ENCODE measurements at regions not wholly inside any gene's neighbourhood (a gene's known extent, or its start where the extent isn't known, plus 50 kb on each side); places are given as distances from the start of the nearest gene placed in this dataset.
A peak's percentile ranks its signal among the peaks of the same experiment; 100 is the strongest.

- no peak overlapping the region for H2BK12ac ChIP-seq (ENCODE audit: low read depth, low read length)
- no peak overlapping the region for H3K4me2 ChIP-seq (ENCODE audit: insufficient read depth in 1 of 2, low read depth in 2 of 2, low read length in 2 of 2)
- no peak overlapping the region for H2BK120ac ChIP-seq (replicated peaks; ENCODE audit: low read depth, low read length)
- H2BK5ac ChIP-seq (ENCODE audit: low read depth, low read length): no peak overlapping the region
- H3K14ac ChIP-seq (ENCODE audit: insufficient read length): no peak overlapping the region
- H3K4me1 ChIP-seq (replicated peaks in 1 of 4; ENCODE audit: control insufficient read depth in 3 of 4, insufficient read depth in 4 of 4, low read length in 3 of 4): no peaks in the 10 kb centered on the region
- H3K56ac ChIP-seq (replicated peaks; ENCODE audit: insufficient read length, low read depth, low read length): no peak overlapping the region
- H3K79me1 ChIP-seq (ENCODE audit: low read depth, low read length): peaks cover 2% of the 10 kb centered on the region; the same call in 1 of the 2 replicates
- no peaks in the 10 kb centered on the region for H3K9me3 ChIP-seq (ENCODE audit: insufficient read depth in 2 of 2, low read depth in 1 of 2, low read length in 1 of 2)
- H2BK15ac ChIP-seq (ENCODE audit: low read length): no peak overlapping the region
- no peak overlapping the region for H4K91ac ChIP-seq (replicated peaks; ENCODE audit: insufficient read length, low read length)
- H3K4ac ChIP-seq (replicated peaks; ENCODE audit: insufficient read length, low read depth, low read length): no peak overlapping the region
- no peaks in the 10 kb centered on the region for H3K27me3 ChIP-seq (replicated peaks in 1 of 4; ENCODE audit: control insufficient read depth in 3 of 4, extremely low read depth in 1 of 4, insufficient read depth in 3 of 4, low read length in 3 of 4)
- FAIRE-seq: peak; percentile 92
- peak in 1 of 2 experiments; percentile 86 for DNase-seq (ENCODE audit: low read depth in 1 of 2, low spot score in 2 of 2)
- no peak overlapping the region for H4K5ac ChIP-seq (ENCODE audit: insufficient read length, low read depth, low read length)
- H3K23ac ChIP-seq (ENCODE audit: insufficient read length): no peak overlapping the region
- H3K18ac ChIP-seq (ENCODE audit: extremely low read depth, low read length): no peak overlapping the region
- H3K23me2 ChIP-seq (ENCODE audit: low read depth, low read length): no peaks in the 10 kb centered on the region; the same call in 1 of the 2 replicates
- H4K20me1 ChIP-seq (replicated peaks in 1 of 2; ENCODE audit: control insufficient read depth in 1 of 2, insufficient read depth in 2 of 2, low read length in 2 of 2): no peaks in the 10 kb centered on the region
- CTCF ChIA-PET (ENCODE audit: partially characterized antibody): interaction anchor here (0.8 to 6.3 kb wide), 7 partner anchors 8 to 125 kb away, joined by 3 to 102 read pairs (median 7); no protein-coding TSS in a partner anchor
- H2AFZ ChIP-seq (ENCODE audit: low read length): no peak overlapping the region
- H3K36me3 ChIP-seq (ENCODE audit: control insufficient read depth in 2 of 4, insufficient read depth in 4 of 4, low read length in 3 of 4): no peaks in the 10 kb centered on the region
- TF ChIP-seq JUN (IDR thresholded peaks at IDR 0.05; ENCODE audit: low read depth, low read length) (no peak), RAD21 (IDR thresholded peaks at IDR 0.05 in 1 of 2, conservative IDR thresholded peaks at IDR 0.05 in 1 of 2; ENCODE audit: low read depth in 2 of 2, low read length in 2 of 2) (peak in 1 of 2 experiments; percentile 36; a peak in 2 of 4 replicates), CTCF (IDR thresholded peaks at IDR 0.05; ENCODE audit: control extremely low read depth in 1 of 3, insufficient read depth in 1 of 3, low read depth in 1 of 3, low read length in 3 of 3) (peak in 2 of 3 experiments; percentile 53 to 72; a peak in 3 of 4 replicates)
- H3K4me3 ChIP-seq (ENCODE audit: extremely low read depth in 1 of 4, insufficient read depth in 2 of 4, low read depth in 3 of 4, low read length in 4 of 4): no peak overlapping the region
- H2AK5ac ChIP-seq (ENCODE audit: low read depth, low read length): no peak overlapping the region
- H3K79me2 ChIP-seq (ENCODE audit: control insufficient read depth in 1 of 2, insufficient read depth in 2 of 2, low read length in 2 of 2): no peaks in the 10 kb centered on the region
- no peak overlapping the region for H3K9ac ChIP-seq (replicated peaks in 1 of 4; ENCODE audit: extremely low read depth in 1 of 4, low read depth in 3 of 4, low read length in 3 of 4)
- H2BK20ac ChIP-seq (ENCODE audit: low read length): no peak overlapping the region
- H3K27ac ChIP-seq (ENCODE audit: low read depth, low read length): no peak overlapping the region
- POLR2A ChIA-PET (ENCODE audit: partially characterized antibody): no interaction called here
- no peak overlapping the region for H4K8ac ChIP-seq (ENCODE audit: extremely low read depth, insufficient read depth, low read length)
Measured at GRCh38 chr6:137571854-137572253, 77.7 kb upstream of the OLIG3 start.

All from H1 (cell line).